IPS DF 19.7 (cell line): ENCODE measurements at regions not wholly inside any gene's neighbourhood (a gene's known extent, or its start where the extent isn't known, plus 50 kb on each side); places are given as distances from the start of the nearest gene placed in this dataset.

ENCODE experiments used
- DNase-seq: peaks from one replicate; pipeline ENCODE4 v3.0.0-alpha.2; 2013; ENCODE audit warnings: low read depth, low spot score

DNA sequence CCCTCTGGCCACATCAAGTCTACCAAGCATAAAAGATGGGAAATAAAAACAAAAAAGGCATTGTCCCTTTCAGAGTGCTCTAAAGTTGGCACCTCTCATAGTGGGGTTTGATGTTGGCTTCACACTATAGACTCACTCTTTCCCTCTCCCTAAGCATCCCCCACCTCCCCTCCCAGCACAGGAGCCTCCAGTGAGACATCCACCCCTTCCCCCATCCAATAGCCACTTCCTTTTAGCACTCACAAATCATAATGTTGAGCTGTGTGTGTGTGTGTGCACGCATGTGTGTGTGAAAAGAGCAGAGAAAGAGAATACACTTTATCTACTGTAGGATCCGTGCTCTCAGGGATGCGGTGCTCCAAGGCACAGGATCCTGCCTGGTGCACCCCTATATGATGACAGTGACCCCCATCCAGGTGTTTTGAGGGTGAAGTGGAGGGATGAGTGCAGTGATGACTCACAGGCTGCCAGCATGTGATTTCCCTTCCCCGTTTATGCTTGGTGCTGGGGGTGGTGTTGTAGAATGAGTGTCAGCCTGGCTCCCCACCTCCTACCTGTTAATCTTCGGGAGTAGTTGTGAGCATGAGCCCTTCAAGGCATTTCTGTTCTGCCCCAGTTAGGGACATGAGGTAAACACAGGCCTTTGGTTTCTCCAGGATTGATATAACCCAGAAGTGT lies 235.2 kb upstream of the B3GAT1 start:
- no peak for DNase-seq

DNA sequence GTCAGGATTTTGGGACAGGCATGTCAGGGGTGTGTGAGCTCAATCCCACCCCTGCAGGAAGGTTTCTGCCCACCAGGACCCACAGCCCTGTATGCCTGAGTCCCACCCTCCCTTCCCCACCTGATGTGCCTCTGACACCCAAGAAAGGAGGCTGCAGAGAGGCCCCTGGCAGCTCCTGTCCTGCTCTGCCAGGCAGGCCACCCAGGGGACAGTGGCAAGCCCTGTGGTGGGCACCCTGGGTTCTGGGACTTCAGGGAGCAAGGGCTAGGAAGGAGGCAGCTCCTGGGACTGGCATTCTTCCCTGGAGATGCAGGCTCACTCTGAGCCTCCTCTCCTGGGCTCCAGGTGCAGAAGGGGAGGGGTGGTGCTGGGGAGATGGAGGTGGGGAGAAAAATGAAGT lies 234.5 kb upstream of the B3GAT1 start:
- no peak for DNase-seq

DNA sequence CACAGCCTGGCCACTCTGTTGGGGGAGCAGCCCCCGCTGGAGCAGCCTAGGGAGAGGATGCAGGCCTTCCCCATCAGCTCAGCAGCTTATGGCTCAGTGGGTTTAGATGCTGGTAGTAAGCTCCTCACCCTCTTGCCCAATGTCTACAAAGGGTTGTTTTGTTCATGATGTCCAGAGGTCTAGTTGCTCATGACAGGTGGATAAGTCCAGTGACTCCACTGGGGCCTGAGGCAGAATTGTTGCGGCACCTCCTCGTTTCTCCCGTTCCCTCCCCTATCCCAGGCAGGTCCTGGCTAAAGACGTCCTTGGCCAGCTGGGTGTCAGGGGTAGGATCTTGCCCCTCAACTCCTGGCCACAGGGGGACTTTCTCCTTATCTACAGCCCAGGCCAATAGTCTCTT lies 233.5 kb upstream of the B3GAT1 start:
- DNase-seq: no peak

DNA sequence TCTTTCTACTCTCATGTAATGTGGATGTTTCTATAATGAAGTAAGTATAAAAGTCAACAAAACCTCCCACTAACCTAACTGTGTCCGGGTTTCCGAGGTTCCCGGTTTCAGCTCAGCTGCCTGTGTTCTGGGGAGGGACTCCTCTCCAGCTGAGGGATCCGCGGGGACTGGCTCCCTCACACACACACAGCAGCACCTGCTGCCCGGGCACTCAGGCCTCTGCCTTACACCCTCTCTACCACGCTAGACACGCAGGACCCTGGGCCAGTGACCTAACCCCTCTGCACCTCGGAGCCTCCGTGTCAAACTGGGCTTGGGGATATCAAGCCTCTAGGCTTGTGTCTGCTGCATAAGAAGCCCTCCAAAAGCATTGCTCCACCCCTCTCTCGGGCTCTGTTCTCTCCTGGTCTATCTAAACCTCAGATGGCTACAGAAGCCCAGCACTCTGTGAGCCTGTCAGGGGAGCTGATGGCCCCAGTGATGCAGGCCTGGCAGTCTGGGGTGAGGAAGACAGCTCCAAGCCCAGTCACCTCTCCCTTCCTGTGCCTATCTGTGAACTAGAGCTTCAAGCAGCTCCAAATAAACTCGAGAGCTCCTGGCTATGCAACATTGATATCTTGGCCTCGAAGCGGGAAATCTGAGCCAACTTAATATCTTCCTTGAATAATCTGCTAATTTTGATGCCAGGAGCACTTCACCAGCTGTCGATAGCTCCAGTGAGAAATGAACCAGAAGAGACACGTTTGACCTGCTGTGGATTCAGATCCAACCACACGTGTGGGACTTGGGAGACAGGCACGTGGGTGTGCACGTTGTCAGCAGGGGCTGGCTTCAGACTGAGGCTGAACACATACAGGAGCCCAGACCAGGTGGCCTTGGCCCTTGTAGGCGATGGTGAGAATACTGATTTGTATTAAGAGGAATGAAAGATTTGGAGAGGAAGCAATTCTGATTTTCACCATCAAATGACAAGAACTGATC lies 232.7 kb upstream of the B3GAT1 start:
- no peak for DNase-seq

DNA sequence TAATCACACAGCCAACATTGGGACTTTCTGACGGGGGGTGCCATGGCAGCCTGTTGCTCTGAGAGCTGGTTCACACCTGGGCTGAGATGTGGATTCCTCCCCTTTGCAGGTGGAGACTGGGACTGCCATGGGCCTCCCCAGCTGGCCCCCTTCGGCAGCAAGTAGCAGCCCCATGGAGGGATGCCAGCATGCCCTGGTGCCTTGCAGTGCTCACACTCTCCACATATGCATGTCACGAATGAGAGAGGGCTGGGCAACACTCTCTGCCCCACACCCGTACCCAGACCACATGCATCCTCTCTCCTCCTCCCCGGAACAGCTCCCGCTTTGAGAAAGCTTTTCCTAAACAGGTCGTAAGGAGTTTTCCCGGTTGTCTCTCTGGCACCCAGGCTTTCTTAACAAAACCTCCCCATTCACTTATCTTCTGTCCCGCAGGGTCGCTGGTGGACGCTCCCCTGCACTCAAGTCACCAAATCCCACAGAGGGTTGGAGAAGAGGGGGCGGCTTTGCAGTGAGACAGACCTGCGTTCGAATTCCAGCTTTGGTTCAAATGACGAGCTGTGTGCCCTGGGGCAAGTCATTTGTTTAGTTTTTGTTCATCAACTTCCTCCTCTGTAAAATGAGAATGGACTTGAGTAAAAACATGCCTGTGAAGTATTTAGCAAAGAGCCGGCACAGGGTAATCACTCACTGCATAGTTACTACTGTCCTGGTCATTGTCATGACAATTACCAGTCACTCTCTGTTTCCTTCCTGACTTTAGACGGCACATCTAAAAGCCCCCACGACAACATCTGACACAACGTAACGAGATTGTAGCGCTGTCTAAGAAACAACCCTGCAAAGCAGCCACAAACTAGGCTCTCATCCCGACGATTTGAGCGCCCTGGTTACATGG lies 231.3 kb upstream of the B3GAT1 start:
- DNase-seq: no peak

DNA sequence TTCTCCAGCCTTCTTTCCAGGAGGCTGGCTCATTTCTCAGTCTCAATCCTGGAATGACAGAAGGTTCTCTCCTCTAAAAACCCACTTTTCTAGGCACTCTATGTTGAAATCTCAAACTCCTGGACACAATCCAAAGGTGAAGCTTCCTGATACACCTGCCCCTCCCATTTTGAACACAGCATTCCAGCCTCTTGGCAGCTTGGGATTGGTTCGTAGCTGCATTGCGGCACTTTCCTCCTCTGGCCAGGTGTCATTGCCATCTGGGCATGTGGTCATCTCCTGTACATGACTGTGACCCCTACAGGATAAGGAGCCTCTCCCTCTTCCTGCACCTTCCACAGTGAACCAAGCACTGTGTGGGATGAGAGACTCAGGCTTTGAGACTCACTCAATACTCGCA lies 230.2 kb upstream of the B3GAT1 start:
- no peak for DNase-seq

DNA sequence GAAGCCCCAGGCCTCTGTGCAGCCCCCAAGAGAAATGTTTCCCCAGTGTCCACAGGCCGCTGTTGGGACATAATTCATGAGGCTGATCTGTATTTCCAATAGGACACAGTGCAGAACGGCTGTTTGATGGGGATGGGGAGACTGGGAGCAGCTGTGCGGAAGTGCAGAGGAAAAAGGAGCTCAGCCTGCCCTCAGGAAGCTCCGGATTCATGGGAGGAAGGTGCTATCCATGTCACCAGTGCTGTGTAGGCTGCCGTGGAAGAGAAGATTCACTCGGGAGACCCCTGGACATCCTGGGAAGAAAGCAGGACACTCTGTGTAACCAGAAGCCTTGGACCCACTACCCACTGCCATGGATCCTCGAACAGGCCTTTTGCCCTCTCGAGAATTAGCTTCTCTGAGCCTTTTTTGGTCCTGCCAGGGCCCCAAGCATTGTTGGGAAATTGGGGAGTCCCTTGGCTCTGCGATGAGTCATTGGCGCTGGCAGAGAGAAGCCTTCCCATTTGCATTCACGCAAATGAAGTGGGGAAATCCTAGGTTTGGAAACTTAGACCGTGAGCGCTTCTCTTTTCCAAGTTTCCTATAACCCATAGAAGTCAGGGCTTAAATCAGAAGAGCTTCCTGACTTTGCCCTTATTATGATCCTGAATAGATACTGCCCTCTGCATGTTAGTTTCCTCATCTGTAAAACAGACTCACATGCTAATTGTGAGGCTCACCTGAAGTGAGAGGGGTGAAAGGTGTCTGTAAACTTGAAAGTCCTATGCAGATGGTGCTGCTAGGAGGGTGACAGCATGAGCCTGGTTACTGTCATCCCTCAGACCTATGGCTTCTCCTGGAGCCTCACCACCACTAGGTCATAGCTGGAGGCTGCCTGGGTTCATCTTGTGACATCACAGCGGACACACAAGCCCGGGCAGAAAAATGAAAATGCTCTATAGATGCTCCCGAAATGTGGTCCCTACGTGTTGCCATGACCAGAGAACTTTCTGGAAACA lies 229.2 kb upstream of the B3GAT1 start:
- DNase-seq: no peak

DNA sequence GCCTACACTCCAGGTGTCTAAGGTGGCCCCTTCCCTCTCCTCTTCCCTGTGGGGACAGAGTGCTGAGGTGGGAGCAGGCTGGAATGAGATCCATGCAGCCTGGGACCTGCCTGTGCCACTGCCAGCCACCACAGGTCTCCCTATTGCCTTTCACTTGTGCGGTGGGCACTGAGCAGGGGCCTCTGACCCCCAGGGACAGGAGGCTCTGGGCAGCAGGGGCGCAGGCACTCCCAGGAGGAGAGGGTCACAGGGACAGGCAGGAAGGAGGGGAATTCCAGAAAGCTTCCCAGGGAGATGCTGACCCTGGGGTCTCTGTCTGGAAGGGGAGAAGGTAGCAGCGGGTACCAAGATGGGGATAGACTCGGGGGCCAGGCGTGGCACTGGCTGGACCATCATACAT lies 228.5 kb upstream of the B3GAT1 start:
- no peak for DNase-seq

DNA sequence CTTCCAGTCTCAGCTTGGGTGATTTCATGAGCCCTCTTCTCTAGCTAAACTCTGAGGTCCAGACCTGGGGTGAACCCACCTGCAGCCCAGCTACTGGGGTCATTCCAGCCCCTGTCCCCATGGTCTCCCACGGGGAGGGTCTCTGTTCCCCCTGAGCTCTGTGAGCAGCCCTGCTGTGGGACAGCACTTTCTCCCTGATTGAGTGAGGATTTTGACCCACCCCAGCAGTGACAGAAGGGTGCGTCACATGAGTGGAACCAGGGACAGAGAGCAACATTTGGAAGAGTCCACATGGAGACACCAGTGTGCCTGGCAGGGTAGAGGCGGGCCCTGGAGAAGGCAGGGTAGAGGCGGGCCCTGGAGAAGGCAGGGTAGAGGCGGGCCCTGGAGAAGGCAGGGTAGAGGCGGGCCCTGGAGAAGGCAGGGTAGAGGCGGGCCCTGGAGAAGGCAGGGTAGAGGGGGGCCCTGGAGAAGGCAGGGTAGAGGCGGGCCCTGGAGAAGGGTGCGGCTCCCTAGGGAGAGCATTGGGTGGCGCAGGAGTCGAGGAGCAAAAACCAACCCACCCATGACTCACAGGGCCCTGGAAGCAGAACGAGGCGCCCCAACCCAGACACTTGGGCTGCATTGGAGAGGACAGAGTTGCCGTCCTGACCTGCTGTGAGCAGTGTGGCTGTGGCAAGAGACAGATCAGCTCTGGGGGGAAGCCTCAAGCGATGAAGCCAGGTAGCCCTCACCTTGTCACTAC lies 227.7 kb upstream of the B3GAT1 start:
- no peak for DNase-seq

DNA sequence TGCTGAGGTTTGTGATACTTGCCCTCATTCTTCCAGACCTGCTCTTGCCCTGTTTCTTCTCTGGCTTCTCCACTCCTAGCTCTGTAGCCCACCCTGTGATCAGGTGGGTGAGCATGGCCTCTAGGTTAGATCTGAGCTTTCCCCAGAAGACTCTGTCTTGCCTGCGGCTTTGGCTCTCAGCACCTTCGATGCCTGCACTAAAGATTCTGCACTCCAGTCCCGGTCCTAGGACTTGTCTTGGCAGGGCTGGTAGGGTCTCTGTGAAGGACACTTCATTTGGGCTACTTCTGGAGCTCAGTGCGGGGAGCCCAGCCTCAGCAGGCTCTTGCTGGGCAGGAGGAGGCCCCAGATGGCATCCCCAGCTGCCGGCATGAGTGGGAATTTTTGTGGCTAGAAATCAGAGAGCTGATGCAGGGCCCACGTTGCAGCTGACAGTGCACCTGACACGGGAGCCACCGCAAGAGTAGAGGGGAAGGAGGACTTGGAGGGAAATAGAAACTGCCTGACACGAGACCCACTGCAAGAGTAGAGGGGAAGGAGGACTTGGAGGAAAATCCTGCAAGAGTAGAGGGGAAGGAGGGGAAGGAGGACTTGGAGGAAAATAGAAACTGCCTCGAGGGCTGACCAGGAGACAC lies 226.9 kb upstream of the B3GAT1 start:
- no peak for DNase-seq

DNA sequence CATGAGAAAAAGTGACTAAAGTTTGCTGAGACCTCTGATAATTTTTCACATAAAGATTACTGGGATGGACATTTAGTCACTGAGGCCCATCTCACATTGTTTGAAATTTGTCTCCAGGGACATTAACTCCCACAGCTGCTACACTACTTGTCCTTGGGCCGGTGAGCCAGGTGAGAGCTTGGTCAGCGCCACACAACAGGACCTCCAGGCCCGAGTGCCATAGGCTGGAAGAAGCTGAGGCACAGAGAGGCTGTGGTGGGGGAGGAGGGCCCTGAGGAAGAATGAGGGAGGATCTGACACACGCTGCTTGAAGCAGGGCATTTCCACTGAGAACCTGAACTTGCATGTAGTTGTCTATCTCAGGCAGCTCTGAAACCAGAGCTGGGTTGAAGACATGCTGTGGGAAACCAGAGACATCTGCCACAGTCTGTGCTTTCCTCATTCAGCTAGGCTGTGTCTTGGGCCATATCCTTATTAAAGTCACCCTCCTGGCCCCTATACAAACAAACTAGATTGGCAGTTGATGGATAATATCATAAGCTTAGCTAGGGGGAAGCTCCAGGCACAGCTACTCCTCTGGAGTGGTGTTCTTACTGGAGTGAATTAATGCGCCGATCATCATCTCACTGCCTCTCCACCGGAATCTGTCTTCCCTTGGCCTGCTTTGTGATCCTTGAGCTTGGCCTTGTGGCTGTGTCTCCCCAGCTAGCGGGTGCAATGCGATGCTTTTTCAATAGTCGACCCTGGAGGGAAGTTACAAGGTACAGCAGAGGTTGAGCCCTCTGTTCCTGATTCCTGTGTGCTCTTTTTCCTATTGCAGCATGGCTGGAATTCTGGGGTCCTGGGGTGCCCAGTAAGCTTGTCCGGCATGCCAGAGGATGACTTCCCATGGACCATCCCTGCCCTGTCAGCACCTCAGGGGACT lies 225.3 kb upstream of the B3GAT1 start:
- no peak for DNase-seq

DNA sequence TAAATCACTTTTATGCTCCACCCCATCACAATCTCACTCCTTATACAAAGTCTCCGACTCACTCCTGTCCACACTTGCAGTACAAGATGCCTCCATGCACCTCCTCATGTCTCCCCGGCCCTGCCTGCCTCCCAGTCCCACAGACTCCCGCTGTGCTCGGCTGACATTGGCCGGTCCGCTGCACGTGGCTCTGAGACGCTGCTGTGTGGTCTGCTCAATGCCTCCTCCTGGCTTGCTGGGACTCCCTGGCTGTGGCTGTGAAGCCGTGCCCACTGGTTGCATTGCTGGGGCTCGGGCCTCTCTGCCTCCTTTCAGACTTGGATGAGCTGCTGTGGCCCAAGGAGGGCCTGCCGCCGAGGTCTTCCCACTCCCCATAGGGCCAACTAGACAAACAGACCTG lies 224.0 kb upstream of the B3GAT1 start:
- no peak for DNase-seq

DNA sequence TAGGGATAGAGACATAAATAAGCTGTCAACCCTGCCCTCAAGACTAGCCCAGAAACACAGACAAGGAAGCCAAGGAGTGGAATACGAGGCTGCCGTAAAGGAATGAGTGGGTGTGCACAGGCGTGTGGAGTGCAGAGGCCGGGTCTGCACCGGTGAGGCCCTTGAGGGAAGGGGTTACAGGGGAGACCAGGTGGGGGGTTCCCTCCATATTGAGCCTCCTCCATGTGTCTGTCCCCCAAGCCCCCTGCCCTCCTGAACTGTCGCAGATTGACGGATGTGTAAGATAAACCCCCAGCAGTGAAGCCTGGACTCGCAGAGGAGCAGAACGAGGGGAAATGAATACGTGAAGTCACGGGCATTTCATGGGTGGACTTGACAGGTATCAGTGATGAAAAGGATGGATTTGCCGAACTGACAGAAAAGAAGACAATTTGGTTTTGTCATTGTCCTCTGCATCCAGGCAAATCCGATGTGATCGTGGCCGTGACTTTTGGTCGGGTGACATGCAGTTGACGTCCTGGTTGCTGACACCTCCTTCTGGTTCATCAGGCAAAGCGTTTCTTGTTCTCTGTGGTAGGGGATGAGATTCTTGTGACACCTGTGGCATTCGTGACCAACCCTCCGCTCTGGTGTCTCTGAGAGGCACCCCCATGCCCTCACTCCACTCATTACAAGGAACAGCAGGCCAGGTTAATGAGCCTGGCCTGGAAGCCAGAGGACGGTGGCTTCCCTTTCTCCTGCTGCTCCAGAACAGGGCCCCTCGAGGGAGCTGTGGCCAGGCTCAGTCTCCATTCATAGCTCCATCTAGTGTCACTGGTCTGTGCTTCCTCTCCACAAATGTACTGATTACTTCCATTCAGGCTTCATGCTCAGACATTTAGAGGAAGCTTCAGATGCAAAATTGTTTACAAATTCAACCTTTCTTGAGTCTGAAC lies 223.1 kb upstream of the B3GAT1 start:
- no peak for DNase-seq

DNA sequence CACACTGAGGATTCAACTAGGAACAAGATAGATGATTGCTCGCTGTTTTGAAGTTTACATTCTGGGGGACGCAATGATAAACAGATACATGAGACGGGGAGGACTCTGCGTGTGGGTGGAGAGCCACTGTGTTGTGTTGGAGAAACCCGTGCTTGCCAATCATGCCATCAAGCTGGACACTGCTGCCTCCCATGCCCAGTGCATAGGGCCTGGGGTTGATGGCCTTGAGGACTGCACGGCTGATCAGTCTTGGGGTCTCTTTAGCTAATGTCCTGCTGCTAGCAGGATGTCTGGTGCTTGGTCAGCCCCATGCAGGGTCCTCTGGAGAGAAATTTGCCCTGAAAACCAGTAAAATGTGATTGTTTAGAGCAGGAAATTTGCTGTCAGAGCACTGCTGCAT lies 221.2 kb upstream of the B3GAT1 start:
- no peak for DNase-seq

DNA sequence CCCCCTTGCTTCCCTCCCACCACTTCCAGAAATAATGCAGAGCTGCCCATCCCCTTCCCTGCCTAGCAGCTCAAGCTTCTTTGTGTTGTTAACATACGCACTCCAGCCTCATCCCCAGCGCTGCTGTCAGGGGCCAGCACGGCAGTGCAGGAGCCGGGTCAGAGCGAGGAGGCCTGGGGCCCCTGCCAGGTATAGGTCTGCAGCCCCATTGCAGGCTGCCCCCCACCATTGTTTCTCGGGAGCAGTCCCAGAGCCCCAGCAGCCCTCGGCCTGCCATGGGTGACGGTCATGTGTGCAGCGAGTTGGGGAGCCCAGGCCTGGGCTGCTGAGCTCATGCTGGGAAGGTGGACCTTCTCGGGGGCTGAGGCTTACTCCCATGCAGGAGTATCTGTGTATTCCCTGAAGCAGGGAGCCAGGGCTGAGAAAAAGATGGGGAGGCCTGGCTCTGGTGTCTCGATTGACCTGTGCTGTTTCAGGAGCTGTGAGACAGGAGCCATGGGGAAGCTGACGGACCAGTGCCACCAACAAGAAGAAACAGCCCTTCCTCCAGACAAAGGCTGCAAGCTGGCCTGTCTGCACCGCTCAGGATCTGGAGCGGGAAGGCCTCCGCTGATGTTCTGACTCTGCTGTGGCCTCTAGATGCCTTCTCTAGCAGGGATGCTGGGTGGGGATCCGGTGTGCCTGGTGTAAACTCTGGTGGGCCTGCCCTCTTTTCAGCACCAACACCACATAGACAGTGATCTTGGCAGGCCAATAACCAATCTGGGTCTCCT lies 220.5 kb upstream of the B3GAT1 start:
- DNase-seq: no peak

DNA sequence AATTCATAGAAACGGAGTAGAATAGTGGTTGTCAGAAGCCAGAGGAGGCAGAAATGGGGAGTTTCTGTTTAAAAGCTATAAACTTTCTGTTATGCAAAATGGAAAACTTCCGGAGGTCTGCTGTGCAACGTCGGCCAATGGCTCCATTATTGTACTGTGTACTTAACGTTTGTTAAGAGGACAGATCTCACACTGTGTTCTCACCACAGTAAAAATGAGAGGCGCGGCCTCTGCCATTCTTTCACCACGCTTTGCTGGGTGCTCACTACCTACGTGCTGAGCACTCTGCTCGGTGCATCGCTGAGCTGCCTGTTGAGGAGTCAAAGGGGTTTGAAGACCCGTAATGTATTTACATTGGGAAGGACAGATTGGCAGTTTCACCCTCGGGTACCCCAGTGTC lies 218.8 kb upstream of the B3GAT1 start:
- no peak for DNase-seq

DNA sequence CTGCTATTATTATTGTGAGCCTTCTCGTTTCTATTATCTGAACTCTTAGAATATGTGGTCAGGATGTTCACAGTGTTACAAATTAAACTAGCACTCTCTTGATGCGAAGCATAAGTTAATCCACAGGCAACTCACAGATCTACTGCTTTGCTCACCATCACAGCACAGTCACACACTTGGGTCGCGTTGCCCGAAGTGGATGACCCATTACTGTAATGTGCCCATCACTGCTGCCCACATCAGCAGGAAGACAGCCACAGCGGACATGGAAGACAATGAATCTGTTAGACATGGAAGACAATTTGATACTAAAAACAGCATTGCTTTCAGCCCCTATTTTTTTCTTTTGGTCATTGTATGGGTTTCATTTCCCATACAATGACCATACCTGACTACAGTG lies 216.4 kb upstream of the B3GAT1 start:
- no peak for DNase-seq
